ENCODE measurements at regions not wholly inside any gene's neighbourhood (a gene's known extent, or its start where the extent isn't known, plus 50 kb on each side); places are given as distances from the start of the nearest gene placed in this dataset.

- TF ChIP-seq CTCF (IDR thresholded peaks at IDR 0.05) (no peak), POLR2A (IDR thresholded peaks at IDR 0.05) (no peak), POLR2AphosphoS5 (IDR thresholded peaks at IDR 0.05) (no peak)
Measured at GRCh38 chr13:76687467-76687866, 198.7 kb downstream of the KCTD12 start.

Measured in upper lobe of left lung (tissue), 4 donors.